Memory B cell (primary cell): ENCODE measurements at regions not wholly inside any gene's neighbourhood (a gene's known extent, or its start where the extent isn't known, plus 50 kb on each side); places are given as distances from the start of the nearest gene placed in this dataset.
"Not testable (repeated sequence)": the region's sequence is repeated elsewhere in the genome, so short reads cannot be mapped to it uniquely, and the experiment has no call there.

Source experiments
- ATAC-seq: fragments of 150-1000 bp; cut with Tn5 transposase; 2 replicates; pipeline ENCODE4 v1.10.0; 2021; ENCODE audit warnings: low read depth, mild to moderate bottlenecking, moderate library complexity
- DNase-seq, 2 donors: peaks; one replicate each; pipeline ENCODE4 v3.0.0; 2022; ENCODE audit warnings: low spot score in 2 of 2
- H3K27ac Mint-ChIP-seq: one replicate; pipeline ENCODE4 v1.8.0; 2022; ENCODE audit warnings: mild to moderate bottlenecking, moderate library complexity, mixed read lengths
- H3K27me3 Mint-ChIP-seq: one replicate; pipeline ENCODE4 v1.8.0; 2022; ENCODE audit warnings: mixed read lengths
- H3K36me3 Mint-ChIP-seq: one replicate; pipeline ENCODE4 v1.8.0; 2022; ENCODE audit warnings: mild to moderate bottlenecking, mixed read lengths
- H3K4me1 Mint-ChIP-seq: one replicate; pipeline ENCODE4 v1.8.0; 2022; ENCODE audit warnings: mixed read lengths
- H3K4me3 Mint-ChIP-seq: one replicate; pipeline ENCODE4 v1.8.0; 2022; ENCODE audit warnings: mild to moderate bottlenecking, moderate library complexity, mixed read lengths
- H3K9me3 Mint-ChIP-seq: one replicate; pipeline ENCODE4 v1.8.0; 2022; ENCODE audit warnings: mixed read lengths

GRCh38 chr10:117621795-117622420 lies 79.4 kb downstream of the EMX2 start:
- no peak overlapping the region for H3K4me3 Mint-ChIP-seq
- ATAC-seq (no peak), DNase-seq (no peak)
- peaks cover 3% of the 10 kb centered on the region for H3K27me3 Mint-ChIP-seq
- H3K36me3 Mint-ChIP-seq, result no peaks in the 10 kb centered on the region
- no peaks in the 10 kb centered on the region for H3K9me3 Mint-ChIP-seq
- H3K4me1 Mint-ChIP-seq, result no peaks in the 10 kb centered on the region
- H3K27ac Mint-ChIP-seq, result no peak overlapping the region

DNA sequence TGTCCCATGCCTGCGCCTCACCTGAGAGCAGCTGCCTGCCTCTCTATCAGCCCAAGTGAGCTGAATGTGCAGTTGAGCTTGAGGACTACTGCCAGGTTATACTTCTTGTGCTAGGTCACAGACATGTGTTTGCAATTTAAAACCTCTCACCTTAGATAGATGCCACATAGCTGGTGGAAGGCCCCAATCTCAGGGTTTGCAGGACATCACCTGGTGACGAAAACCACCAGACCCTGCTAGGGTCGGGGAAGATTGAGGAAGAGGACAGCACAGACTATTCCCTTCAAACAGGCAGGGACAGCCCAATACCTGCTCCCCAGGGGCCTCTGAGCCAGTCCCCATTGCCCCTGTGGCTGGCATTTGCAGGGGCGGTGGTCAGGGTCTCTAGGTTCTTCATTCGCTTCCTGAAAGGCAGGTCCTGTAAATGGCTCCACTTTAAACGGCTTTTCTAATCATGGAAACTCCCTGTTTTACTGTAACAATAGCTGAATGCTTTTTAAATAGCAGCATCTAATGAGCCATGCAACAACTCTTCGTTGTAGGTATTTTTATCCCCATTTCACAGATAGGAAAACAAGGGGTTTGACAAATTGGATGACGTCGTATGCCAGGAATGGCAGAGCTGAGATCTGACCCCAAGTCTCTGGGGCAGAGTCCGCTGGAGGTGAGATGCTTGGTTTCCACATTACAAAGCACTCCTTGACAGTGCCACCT lies 80.1 kb downstream of the EMX2 start:
- Mint-ChIP-seq H3K9me3 (no peaks in the 10 kb centered on the region), H3K4me1 (no peaks in the 10 kb centered on the region), H3K27ac (no peak overlapping the region), H3K27me3 (peaks cover 3% of the 10 kb centered on the region), H3K36me3 (no peaks in the 10 kb centered on the region), H3K4me3 (no peak overlapping the region)
- ATAC-seq (no peak), DNase-seq (no peak)

- Mint-ChIP-seq H3K9me3 (no peaks in the 10 kb centered on the region), H3K36me3 (no peaks in the 10 kb centered on the region), H3K4me1 (no peaks in the 10 kb centered on the region), H3K27me3 (peaks cover 3% of the 10 kb centered on the region), H3K27ac (no peak overlapping the region), H3K4me3 (no peak overlapping the region)
- DNase-seq, result no peak
- ATAC-seq, result no peak
Measured at GRCh38 chr10:117626228-117626627, 83.7 kb downstream of the EMX2 start.

DNA sequence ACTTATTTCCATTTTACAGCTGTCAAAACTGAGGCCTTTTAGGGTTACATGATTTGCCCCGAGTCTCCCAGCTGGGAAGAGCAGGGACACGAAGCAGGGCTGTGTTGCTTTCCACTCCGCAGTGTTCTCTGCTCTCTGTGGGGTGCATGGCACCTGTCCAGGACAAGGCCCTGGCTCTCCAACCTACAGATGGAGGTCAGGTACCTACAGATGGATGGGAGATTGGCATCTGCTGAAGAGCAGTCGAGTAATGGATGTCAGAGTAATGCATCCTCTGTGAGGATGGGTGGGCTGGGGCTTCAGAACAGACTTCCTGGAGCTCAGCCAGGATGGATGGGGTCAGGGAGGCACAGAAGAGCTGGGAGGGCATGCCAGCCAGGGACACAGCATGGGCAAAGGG lies 85.0 kb downstream of the EMX2 start:
- H3K4me1 Mint-ChIP-seq, result no peaks in the 10 kb centered on the region

GRCh38 chr10:117629717-117630116 lies 87.2 kb downstream of the EMX2 start:
- H3K27me3 Mint-ChIP-seq, H3K4me1 Mint-ChIP-seq, H3K4me3 Mint-ChIP-seq, H3K27ac Mint-ChIP-seq, H3K9me3 Mint-ChIP-seq, DNase-seq, H3K36me3 Mint-ChIP-seq, ATAC-seq: not testable (repeated sequence)

More for the DNA sequence above, 85.0 kb downstream of the EMX2 start:
- Mint-ChIP-seq H3K27ac (no peak overlapping the region), H3K36me3 (no peaks in the 10 kb centered on the region), H3K27me3 (peaks cover 2% of the 10 kb centered on the region), H3K4me3 (no peak overlapping the region), H3K9me3 (no peaks in the 10 kb centered on the region)
- DNase-seq (no peak), ATAC-seq (no peak)

DNA sequence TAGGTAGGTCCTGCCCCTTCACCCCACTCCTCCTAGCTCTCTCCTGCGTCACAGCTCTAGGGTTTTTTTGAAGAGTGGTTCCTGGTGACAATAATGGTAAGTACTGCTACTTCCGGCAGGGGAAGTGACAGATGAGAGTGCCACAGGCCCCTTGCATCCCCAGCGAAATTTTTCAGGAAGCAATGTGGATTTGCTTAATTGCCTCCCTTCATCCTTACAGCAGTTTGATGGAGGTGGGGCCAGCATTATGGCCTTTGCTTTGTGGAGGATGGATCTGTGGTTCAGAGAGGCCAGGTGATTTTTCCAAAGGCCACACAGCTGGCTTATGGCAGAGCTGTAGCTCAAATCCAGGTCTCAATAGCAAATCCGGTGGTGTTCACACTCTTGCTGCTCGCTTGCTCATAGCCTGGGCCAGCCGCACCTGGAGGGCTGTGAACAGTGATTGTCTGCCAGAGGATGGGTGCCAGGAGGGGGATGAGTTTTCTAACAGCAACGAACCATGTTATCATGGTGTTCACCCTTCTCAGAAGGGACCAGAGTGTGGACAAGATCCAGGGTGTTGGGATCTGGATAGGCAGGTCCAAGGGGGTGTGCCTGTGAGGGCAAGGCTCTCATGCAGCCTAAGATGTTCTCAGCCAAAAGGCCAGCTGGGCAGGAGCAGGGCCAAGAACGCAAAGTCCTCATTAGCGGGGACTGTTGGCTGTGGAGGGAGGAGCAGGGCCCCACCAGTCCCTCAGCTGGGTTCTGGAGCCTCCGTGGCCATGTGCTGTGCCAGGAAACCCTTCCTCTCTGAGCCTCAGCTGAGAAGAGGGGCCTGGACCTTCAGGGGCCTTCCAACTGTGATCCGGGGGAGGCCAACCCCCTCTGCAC lies 89.0 kb downstream of the EMX2 start:
- Mint-ChIP-seq H3K27me3 (peaks cover 2% of the 10 kb centered on the region), H3K4me3 (no peak overlapping the region), H3K9me3 (no peaks in the 10 kb centered on the region), H3K27ac (no peak overlapping the region), H3K36me3 (no peaks in the 10 kb centered on the region), H3K4me1 (no peaks in the 10 kb centered on the region)
- no peak for DNase-seq
- ATAC-seq, result no peak

DNA sequence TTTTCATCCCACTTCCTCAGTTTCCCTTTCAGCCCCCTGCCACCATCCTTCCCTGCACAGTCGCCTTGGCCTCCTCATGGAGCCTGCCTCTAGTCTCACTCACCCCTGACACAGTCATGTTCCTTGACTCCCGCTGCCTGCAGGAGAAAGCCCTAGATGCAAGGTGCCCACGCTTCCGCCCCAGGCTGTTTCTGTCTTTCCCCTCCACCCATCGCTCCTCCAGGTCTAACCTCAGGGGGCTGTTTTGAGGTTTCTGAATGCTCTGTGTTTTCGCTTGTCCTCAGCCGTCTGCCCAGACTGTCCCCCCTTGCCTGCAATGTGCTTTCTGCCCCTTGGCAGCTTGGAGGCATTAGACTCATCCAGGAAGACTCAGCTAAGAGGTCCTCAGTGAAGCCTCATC lies 89.9 kb downstream of the EMX2 start:
- no peak overlapping the region for H3K27ac Mint-ChIP-seq
- ATAC-seq (no peak), DNase-seq (no peak)
- H3K27me3 Mint-ChIP-seq, result peaks cover 2% of the 10 kb centered on the region
- H3K36me3 Mint-ChIP-seq, result no peaks in the 10 kb centered on the region
- H3K9me3 Mint-ChIP-seq, result no peaks in the 10 kb centered on the region
- H3K4me1 Mint-ChIP-seq, result no peaks in the 10 kb centered on the region
- H3K4me3 Mint-ChIP-seq, result no peak overlapping the region

DNA sequence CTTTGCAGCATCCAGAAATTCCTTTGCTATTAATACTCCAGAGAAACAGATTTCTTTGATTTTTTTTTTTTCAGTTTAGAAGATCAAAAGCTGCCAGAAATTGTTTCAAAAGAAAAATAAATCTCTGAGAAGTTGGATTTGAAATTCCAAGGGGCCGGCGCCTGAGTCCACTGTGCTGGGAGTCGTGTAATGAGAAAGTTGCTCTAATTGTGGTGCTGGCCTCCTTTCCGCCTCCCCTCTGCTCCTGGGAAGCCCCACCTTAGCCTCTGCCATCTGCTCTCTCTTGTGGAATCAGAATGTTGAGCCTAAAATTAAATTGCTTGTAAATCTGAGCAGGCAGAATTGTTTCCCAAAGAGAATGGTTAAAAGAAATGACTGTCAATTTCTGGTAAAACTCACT lies 93.3 kb downstream of the EMX2 start:
- ATAC-seq (no peak), DNase-seq (no peak)
- Mint-ChIP-seq H3K36me3 (no peaks in the 10 kb centered on the region), H3K27me3 (peaks cover 2% of the 10 kb centered on the region), H3K9me3 (no peaks in the 10 kb centered on the region), H3K4me1 (no peaks in the 10 kb centered on the region), H3K27ac (no peak overlapping the region), H3K4me3 (no peak overlapping the region)

- ATAC-seq, result no peak
- Mint-ChIP-seq H3K4me3 (no peak overlapping the region), H3K27me3 (no peaks in the 10 kb centered on the region), H3K27ac (no peak overlapping the region), H3K36me3 (no peaks in the 10 kb centered on the region), H3K4me1 (no peaks in the 10 kb centered on the region), H3K9me3 (no peaks in the 10 kb centered on the region)
- no peak for DNase-seq
Measured at GRCh38 chr10:117638200-117638599, 95.7 kb downstream of the EMX2 start.

GRCh38 chr10:117638664-117639200 lies 96.2 kb downstream of the EMX2 start:
- ATAC-seq (no peak), DNase-seq (no peak)
- no peaks in the 10 kb centered on the region for H3K9me3 Mint-ChIP-seq
- H3K36me3 Mint-ChIP-seq, result no peaks in the 10 kb centered on the region
- H3K27ac Mint-ChIP-seq, result no peak overlapping the region
- H3K27me3 Mint-ChIP-seq, result no peaks in the 10 kb centered on the region
- no peaks in the 10 kb centered on the region for H3K4me1 Mint-ChIP-seq
- no peak overlapping the region for H3K4me3 Mint-ChIP-seq

DNA sequence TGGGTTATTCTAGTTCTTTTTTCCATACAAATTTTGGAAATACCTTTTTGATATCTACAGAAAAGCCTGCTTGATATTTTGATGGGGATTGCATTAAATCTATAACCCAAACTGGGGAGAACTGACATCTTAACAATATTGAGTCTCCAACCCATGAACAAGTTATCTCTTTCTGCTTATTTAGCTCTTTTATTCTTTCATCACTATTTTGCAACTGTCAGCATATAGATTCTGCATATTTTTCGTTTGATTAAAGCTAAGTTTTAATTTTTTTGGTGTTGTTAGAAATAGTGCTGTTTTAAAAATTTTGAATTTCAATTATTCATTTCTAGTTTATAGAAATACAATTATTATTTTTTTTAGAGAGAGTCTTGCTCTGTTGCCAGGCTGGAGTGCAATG lies 97.9 kb downstream of the EMX2 start:
- Mint-ChIP-seq H3K27ac (no peak overlapping the region), H3K4me1 (no peaks in the 10 kb centered on the region), H3K4me3 (no peak overlapping the region), H3K9me3 (no peaks in the 10 kb centered on the region), H3K36me3 (no peaks in the 10 kb centered on the region), H3K27me3 (peaks cover 3% of the 10 kb centered on the region)
- ATAC-seq (no peak), DNase-seq (no peak)

GRCh38 chr10:117646718-117647117 lies 104.2 kb downstream of the EMX2 start:
- H3K27ac Mint-ChIP-seq, result no peak overlapping the region
- DNase-seq (no peak), ATAC-seq (no peak)
- H3K4me3 Mint-ChIP-seq, result no peak overlapping the region
- H3K9me3 Mint-ChIP-seq, result peaks cover 4% of the 10 kb centered on the region
- no peaks in the 10 kb centered on the region for H3K4me1 Mint-ChIP-seq
- H3K27me3 Mint-ChIP-seq, result peaks cover 9% of the 10 kb centered on the region
- H3K36me3 Mint-ChIP-seq, result no peaks in the 10 kb centered on the region

DNA sequence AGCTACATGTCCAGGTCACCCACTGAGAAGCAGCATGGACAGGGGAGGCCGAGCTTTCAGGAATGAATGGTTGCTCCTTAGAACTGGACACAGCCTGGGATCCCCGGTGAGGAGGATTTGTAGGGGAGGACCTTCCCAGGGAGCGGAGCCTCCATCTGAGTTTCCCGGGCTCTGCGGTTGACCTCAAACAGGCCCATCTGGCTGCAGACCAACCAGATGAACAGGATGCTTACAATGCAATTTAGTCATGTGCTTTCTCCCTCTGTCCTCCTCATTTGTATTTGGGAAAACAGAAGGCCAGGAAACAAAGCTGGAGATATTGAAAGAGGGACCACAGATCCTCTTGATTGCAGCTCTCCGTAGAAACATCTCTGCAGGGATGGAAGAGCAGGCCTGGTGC lies 104.8 kb downstream of the EMX2 start:
- Mint-ChIP-seq H3K36me3 (no peaks in the 10 kb centered on the region), H3K27ac (no peak overlapping the region), H3K4me1 (no peaks in the 10 kb centered on the region), H3K9me3 (peaks cover 4% of the 10 kb centered on the region), H3K27me3 (peaks cover 9% of the 10 kb centered on the region), H3K4me3 (no peak overlapping the region)
- DNase-seq (no peak), ATAC-seq (no peak)

DNA sequence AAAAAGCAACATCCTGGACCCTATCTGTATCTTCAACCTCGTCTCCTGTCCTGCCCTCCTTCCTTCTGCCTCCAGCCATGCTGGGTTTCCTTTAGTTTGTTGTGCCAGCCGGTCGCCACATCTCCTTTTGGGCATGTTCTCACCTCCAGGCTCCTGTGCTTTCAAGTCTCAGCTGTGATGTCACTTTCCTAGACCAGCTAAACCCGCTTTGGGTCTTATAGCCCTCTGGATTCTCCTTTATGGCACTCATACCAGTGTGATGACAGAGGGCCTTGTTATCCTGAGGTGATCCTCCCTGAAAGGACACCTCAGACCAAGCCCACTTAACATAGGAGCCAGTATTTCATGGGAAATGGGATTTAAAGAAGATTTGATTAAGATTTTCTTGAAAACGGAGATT lies 108.6 kb downstream of the EMX2 start:
- DNase-seq, result no peak
- no peak overlapping the region for H3K27ac Mint-ChIP-seq
- ATAC-seq, result no peak
- H3K4me1 Mint-ChIP-seq, result no peaks in the 10 kb centered on the region
- no peaks in the 10 kb centered on the region for H3K36me3 Mint-ChIP-seq
- peaks cover 4% of the 10 kb centered on the region for H3K9me3 Mint-ChIP-seq
- H3K4me3 Mint-ChIP-seq, result no peak overlapping the region
- H3K27me3 Mint-ChIP-seq, result peaks cover 6% of the 10 kb centered on the region
